ENCODE measurements at regions not wholly inside any gene's neighbourhood (a gene's known extent, or its start where the extent isn't known, plus 50 kb on each side); places are given as distances from the start of the nearest gene placed in this dataset.

DNA sequence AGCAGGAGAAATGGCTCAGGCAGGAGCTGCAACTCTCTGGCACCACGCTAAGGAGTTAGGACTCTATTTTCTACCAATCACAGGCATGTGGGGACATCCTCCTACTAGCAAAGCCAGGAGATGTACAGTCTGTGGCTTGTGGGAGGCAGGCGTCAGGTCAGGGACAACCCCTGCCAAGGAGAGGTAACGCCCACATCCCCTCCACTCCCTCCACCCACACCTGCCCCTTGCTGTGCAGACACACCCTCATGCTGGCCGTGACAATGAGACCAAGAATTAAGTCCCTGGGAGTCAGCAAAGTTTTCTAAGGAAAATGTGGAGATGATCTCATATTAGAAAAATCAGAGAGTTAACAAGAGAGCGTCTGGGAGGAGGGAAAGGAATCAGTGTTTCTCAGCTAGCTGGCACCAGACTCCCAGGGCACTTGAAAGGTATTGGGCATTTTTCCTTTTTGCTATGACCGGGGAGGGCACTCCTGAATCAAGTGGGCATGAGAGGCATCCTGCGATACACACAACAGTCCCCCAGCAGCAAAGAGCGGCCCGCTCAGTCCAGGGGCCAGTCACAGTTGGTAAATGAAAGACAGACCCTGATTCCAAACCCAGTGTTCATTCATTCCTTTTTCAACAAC lies 87.3 kb upstream of the RPL38 start:
- TF ChIP-seq, protein P1, sequence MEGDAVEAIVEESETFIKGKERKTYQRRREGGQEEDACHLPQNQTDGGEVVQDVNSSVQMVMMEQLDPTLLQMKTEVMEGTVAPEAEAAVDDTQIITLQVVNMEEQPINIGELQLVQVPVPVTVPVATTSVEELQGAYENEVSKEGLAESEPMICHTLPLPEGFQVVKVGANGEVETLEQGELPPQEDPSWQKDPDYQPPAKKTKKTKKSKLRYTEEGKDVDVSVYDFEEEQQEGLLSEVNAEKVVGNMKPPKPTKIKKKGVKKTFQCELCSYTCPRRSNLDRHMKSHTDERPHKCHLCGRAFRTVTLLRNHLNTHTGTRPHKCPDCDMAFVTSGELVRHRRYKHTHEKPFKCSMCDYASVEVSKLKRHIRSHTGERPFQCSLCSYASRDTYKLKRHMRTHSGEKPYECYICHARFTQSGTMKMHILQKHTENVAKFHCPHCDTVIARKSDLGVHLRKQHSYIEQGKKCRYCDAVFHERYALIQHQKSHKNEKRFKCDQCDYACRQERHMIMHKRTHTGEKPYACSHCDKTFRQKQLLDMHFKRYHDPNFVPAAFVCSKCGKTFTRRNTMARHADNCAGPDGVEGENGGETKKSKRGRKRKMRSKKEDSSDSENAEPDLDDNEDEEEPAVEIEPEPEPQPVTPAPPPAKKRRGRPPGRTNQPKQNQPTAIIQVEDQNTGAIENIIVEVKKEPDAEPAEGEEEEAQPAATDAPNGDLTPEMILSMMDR (IDR thresholded peaks at IDR 0.05) = no peak
- TF ChIP-seq POLR2A (IDR thresholded peaks at IDR 0.05) (no peak), POLR2AphosphoS5 (IDR thresholded peaks at IDR 0.05) (no peak), EP300 (IDR thresholded peaks at IDR 0.05) (no peak)
